ENCODE measurements at regions not wholly inside any gene's neighbourhood (a gene's known extent, or its start where the extent isn't known, plus 50 kb on each side); places are given as distances from the start of the nearest gene placed in this dataset.

DNA sequence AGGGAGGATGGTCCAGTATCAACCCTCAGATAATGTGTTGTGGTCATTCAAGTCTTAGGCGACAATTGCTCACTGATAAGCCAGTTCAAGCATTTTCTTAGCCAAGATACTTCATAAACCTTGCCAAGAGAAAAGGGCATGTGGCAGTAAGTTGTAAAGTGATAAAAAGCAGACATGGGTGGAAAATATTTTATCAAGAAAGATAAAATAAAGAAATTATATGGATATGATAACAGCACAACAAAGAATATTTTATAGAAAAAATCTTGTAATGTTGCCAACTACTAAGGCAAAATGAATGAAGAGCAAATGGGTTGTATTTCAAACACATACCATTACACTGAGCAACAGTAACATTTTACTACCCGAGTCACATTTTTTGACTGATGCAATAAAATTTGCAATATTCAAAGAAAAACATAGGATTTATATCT is 217.4 kb upstream of the PITX2 start:
- no peak for TF ChIP-seq NFIC (IDR thresholded peaks at IDR 0.05)
- TF ChIP-seq, protein P1, sequence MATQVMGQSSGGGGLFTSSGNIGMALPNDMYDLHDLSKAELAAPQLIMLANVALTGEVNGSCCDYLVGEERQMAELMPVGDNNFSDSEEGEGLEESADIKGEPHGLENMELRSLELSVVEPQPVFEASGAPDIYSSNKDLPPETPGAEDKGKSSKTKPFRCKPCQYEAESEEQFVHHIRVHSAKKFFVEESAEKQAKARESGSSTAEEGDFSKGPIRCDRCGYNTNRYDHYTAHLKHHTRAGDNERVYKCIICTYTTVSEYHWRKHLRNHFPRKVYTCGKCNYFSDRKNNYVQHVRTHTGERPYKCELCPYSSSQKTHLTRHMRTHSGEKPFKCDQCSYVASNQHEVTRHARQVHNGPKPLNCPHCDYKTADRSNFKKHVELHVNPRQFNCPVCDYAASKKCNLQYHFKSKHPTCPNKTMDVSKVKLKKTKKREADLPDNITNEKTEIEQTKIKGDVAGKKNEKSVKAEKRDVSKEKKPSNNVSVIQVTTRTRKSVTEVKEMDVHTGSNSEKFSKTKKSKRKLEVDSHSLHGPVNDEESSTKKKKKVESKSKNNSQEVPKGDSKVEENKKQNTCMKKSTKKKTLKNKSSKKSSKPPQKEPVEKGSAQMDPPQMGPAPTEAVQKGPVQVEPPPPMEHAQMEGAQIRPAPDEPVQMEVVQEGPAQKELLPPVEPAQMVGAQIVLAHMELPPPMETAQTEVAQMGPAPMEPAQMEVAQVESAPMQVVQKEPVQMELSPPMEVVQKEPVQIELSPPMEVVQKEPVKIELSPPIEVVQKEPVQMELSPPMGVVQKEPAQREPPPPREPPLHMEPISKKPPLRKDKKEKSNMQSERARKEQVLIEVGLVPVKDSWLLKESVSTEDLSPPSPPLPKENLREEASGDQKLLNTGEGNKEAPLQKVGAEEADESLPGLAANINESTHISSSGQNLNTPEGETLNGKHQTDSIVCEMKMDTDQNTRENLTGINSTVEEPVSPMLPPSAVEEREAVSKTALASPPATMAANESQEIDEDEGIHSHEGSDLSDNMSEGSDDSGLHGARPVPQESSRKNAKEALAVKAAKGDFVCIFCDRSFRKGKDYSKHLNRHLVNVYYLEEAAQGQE (IDR thresholded peaks at IDR 0.05; ENCODE audit: low read depth): no peak
- TF ChIP-seq, protein P2, sequence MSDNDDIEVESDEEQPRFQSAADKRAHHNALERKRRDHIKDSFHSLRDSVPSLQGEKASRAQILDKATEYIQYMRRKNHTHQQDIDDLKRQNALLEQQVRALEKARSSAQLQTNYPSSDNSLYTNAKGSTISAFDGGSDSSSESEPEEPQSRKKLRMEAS (IDR thresholded peaks at IDR 0.05): no peak

Data from Ishikawa (cell line).